NCI-H1694 treated with DMSO at 0.1 percent for 48 hours (cell line): ENCODE measurements at regions not wholly inside any gene's neighbourhood (a gene's known extent, or its start where the extent isn't known, plus 50 kb on each side); places are given as distances from the start of the nearest gene placed in this dataset.
"Not testable (repeated sequence)": the region's sequence is repeated elsewhere in the genome, so short reads cannot be mapped to it uniquely, and the experiment has no call there.

Experiments used
- DNase-seq: peaks from one replicate; lab custom pipeline; 2025; lab: John Stamatoyannopoulos, UW

DNA sequence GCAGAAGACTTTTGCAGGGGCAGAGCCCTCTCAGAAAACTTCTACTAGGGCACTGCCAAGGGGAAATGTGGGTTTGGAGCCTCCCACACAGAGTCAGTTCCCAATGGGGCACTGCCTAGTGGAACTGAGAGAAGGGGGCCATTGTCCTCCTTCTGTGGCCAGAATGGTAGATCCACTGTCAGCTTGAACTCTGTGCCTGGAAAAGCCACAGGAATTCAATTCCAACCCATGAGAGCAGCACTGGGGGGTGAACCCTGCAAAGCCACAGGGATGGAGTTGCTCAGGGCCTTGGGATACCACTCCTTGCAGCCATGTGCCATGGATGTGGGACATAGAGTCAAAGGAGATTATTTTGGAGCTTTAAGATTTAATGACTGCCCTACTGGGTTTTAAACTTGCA lies 262.2 kb upstream of the SEMA3C start:
- DNase-seq: no peak

DNA sequence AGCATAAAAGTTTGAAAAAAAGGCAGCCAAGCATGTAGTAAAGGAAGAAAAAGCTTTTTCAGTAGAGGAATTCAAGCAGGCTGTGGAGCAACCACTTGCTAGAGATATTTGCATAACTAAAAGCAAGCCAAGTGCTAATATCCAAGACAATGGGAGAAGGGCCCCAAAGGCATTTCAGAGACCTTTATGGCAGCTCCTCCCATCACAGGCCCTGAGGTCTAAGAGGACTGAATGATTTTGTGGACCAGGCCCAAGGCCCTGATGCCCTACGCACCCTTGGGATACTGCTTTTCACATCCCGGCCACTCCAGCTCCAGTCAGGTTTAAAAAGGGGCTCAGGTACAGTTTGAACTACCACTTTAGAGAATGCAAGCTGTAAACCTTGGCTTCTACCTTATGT lies 261.7 kb upstream of the SEMA3C start:
- no peak for DNase-seq

DNA sequence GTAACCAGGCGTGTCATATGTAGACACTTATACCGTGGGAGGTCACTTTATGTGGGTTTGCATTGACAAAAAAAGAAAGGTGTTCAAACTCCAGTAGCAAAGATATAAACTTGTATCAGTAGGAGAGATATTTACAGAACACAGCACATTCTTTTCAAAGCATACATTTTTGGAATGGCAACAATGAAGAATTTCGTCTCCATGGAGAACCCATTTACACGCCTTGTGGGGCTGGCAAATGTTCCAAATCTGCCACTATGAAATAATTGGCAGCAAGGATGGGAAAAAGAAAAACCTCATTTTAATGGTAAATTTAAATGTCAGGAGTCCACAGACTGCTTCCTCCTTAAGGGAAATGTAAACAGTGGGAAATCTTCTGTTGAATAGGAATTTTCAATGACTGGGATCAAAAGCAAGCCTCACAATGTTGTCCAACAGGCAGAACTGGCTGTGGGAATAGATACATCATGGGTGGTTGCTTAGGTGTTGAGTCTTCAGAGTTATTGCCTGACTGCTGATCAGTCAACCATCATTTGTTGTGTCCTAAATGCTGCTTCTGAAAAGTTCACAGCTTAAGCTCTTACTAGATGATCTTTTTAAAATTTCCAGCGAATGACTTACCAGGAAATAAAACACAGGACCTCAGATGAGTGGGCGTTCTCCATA lies 256.6 kb upstream of the SEMA3C start:
- DNase-seq: no peak

DNA sequence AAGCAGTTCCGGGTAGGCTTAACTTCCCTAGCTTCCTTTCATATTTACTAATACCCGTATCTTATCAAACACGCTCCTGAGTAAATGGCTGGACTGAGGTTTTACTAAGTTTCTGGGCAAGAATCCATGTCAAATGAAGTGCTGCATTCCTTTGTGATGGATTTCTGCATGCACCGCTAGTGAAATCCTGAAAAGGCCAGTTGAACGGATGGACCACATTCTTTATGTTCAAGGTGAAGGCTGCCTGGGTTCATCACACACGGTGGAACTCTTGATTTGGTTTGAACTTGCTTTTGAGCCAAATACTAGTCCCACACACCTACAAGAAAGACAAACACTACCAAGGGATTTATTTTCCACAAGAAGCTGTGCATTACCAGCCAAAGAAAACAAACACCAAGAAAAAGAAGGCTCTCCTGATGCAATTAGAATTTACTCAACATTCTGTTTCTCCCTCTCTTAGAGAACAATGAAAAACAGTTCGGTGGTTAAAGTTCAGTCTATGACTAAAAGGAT lies 255.0 kb upstream of the SEMA3C start:
- no peak for DNase-seq

DNA sequence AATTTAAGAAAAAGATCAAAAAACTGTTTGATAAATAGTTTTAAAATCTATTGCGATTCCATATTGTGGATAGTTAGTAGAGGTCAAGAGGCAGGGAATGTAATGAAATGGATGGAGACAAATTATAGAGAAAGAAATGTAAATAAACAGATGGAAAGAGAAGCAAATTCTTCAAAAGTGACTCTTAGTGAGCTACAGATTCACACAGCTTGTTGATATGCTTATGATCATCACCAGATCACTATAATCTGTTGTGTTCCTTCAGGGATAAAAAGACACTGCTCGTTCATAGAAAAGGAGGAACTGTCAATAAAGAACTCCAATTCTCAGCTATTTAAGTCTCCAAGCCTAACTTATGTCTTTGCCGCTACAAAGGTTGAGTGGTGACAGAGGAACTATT lies 251.4 kb upstream of the SEMA3C start:
- no peak for DNase-seq

DNA sequence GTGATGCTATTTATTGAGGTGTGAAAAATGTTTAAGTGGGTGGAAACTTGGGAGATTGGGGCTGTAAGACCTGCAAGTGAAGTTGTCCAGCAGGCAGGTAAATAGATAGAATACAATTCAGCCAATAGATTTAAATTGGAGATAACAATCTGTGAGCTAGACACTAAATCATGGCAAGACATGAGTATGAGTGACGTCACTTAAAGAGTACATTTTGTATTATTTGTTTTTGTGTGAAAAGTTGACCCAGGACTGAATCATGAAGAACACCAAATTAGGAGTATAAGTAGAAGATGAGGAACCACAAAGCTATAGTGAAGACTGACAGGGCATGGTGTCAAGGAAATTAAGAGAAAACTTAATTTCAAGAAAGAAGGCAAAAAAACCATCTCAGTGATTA lies 249.1 kb upstream of the SEMA3C start:
- DNase-seq: no peak

DNA sequence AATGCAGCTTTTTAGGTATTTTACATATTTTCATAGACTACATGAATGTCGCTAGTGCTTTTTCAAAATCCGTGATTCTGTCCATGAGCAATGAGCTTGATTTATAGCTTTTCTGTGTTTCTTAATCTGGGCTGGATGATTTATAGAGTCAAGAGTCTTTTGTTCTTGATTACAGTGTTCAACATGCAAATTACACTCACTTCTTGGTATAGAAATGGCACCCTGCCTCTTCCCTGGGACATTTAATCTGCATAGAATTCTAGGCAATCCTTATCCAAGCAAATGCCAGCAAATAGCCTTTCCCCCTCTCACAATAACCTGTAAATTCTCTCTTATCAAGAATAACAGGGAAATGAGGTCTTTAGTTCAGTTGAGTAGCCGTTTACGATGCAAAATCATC lies 246.2 kb upstream of the SEMA3C start:
- no peak for DNase-seq

DNA sequence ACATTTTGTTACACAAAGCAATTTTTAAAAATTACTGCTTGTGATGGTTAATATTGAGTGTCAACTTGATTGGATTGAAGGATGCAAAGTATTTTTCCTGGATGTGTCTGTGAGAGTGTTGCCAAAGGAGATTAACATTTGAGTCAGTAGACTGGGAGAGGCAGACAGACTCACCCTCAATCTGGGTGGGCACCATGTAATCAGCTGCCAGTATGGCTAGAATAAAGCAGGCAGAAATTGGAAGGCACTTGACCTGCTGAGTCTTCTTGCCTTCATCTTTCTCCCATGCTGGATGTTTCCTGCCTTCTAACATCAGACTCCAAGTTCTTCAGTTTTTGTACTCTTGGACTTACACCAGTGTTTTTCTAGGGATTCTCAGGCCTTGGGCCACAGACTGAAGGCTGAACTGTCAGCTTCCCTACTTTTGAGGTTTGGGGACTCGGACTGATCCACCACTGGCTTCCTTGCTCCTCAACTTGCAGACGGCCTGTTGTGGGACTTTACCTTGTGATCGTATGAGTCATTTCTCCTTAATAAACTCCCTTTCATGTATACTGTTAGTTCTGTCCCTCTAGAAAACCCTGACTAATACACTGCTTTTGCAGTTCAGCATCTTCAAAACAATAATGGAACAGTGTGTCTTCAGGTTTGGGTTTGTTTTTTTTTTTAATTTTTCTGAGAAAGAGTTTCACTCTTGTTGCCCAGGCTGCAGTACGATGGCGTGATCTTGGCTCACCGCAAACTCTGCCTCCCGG lies 244.1 kb upstream of the SEMA3C start:
- no peak for DNase-seq

DNA sequence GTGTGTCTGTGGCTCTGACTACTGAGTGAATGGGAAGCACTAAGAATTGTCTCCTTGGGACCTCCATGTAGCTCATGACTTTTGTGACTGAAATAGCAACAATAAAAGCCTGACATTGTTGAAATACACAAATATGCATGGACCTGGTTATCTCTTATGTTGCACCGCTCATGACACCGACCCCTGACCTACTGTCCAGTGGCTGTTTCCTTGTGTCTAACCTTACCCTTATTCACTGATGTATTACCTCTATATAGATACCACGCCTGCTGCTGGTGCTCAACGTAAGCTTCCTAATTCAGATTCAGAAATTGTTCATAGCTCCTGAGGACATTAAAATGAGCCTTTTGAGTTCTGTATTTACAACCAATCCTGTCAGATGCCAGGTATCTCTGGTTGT lies 243.4 kb upstream of the SEMA3C start:
- no peak for DNase-seq

DNA sequence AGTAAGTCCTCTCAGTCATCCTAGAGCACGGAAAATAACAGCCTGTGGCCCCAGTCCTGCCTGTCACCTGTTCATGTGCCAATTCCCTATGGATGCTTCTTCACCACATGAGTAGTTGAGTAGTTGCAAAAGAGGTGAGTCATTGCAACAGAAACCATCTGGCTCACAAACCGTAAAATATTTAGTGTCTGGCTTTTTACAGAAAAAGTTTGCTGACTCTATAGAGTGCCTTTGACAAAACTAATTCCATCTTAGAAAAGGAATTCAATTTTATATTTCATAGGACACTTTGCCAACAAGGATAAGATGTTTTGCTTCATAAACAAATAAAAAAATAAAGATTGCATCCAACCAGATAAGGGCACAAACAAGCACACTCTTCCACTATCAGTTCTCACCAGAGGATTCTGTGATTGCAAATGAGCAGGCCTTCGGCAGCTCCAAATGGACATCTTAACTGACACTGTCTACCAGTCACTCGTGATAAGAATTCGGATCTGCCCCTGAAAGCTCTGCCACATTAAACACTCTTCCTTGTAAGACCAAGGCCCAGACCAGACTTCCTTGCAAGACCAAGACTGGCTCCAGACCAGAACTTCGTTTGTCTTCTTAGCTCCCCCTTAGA lies 242.7 kb upstream of the SEMA3C start:
- DNase-seq: peak; percentile 95

DNA sequence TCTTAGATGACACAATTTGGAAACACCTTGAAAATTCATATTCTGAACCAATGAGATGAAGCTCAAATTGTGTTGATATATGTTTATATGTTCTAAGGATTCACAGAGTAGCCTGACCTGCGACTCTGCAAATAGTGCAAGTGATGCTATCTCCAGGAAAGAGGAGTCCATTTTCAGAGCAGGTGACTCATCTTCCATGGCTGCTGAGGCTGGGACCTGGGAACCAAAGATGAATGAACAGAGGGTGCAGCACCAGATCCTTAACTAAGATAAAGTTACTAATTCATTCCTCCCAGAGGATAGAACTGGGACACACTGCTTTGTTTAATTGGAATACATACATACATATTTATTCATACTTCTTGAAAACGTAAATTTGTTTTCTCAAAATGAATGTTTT lies 240.6 kb upstream of the SEMA3C start:
- DNase-seq: no peak

DNA sequence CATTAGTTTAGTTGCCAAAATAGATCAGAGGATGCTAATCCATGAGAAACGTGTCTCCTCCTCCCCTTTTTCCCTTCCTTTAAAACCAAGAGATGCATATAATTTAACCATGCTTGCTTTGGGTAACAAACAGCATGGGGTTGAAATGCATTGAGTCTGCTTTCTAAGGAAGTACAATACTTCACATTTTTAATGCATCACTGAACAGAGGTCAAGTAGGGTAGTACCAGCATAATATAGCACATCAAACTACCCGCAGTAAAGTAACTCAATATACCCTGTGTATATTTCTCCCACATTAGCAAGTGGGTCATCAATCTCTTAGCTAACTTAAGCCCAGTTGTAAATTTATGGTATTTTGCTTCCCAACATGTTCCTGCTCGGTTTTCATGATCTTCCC lies 239.3 kb upstream of the SEMA3C start:
- no peak for DNase-seq

DNA sequence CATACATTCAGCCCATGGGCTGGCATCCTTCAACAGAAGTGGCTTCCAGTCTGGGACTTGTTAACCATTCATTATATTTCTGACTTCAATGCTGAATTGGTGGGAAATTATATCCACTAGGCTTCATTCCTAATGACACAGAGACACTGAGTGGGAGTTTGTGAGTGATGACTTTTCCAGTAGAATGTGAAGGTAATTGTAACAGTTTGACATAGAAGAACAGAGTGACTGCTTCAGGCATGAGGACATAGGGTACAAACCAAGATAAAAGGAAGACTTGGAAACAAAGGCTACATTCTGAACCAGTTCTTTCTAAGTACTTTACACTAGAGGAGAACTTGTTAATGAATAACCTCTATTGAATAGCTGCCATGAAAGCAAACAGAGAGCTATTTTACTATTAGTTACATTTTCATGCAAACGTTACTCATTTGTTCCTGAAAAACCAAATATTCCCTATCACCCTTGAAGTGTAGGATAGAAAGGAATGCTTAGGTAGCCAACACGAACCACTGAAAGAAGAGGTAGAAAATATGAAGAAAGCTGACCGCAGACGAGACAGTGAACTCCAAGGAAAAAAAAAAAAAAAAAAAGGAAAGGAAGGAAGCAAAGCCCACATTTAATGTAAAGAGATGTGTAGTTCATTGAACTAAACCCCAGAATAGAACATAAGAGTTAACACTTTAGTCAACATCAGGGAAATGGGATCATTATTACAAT lies 237.0 kb upstream of the SEMA3C start:
- no peak for DNase-seq

DNA sequence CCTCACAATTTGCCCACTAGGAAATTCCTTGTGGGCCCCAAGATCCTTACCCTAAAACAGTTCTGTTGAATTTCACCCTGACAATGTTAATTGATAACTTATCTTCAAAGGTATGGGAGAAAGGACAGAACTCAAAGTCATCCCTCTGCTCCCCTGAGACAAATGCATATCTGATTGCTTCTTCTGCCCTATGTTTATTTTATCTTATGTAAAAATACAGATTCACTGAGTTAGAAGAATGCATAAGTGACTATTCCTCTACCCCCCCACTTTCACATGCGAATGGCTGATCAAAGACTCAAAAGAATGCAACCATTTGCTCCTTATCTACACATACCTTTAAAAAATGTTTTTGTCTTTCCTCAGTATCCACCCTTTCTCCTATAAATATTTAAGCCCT lies 235.7 kb upstream of the SEMA3C start:
- DNase-seq: no peak

DNA sequence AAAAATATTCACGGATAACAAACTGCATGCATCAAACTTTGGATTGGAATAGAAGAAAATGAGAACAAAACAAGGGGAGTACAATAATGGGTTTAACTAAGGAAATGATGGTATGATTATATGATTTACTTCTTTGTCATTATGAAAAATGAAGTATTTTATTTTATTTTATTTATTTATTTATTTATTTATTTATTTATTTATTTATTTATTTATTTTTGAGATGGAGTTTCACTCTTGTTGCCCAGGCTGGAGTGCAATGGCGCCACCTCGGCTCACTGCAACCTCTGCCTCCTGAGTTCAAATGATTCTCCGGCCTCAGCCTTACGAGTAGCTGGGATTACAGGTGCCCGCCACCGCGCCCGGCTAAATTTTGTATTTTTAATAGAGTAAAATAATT lies 234.1 kb upstream of the SEMA3C start:
- not testable (repeated sequence) for DNase-seq

DNA sequence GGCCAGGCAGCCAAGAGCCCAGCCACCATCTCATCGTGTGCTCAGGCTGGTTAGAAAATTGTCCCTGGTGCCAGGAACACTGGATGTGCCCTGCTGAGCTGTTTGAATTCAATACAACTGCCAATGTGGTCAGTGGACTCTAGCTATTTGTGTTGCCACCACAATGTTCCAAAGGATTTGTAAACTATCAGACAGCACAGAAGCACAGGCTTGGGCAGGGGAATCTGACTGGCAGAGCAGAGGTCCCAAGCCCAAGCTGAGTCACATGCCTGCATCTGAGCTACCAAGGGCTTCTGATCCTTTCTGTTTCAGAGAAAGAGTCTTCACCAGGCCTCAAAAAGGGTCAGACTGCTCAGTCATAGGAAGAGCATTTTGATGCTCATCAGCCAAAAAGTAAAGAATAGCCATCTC lies 232.1 kb upstream of the SEMA3C start:
- DNase-seq: no peak

DNA sequence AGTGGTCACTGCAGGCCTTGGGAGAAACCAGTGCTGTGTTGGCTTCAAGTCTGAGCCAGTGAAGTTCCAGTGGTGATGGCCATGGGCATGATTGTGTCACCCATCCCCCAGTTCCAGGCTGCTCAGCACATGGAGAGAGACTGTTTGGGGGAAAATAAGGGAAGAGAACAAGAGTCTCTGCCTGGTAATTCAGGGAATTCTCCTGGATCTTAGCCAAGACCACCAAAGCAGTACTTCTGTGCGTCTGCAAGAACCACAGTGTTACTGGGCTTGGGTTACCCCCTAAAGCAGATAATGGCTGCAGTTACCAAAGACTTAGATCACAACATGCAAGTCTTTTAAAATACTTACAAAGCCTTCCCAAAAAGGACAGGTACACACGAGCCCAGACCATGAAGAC lies 225.0 kb upstream of the SEMA3C start:
- DNase-seq: no peak

DNA sequence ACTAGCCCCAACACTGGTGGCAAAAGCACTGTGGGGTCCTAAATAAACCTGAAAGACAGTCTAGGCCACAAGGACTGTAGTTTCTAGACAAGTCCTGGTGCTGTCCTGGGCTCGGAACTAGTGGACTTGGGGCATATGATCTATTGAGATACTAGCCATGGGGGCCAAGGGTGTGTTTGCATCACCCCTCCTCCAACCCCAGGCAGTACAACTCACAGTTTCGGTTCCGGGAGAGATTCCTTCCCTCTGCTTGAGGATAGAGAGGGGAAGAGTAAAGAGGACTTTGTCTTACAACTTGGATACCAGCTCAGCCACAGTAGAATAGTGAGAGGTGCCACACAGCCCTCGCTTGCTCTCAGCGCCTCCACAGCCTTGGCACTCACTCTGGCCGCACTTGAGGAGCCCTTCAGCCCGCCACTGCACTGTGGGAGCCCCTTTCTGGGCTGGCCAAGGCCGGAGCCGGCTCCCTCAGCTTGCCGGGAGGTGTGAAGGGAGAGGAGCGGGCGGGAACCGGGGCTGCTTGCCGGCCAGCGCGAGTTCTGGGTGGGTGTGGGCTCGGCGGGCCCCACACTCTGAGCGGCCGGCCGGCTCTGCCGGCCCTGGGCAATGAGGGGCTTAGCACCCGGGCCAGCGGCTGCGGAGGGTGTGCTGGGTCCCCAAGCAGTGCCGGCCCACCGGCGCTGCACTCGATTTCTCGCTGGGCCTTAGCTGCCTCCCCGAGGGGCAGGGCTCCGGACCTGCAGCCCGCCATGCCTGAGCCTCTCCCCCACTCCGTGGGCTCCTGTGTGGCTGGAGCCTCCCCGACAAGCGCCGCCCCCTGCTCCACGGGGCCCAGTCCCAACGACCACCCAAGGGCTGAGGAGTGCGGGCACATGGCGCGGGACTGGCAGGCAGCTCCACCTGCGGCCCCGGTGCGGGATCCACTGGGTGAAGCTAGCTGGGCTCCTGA lies 222.7 kb upstream of the SEMA3C start:
- not testable (repeated sequence) for DNase-seq

DNA sequence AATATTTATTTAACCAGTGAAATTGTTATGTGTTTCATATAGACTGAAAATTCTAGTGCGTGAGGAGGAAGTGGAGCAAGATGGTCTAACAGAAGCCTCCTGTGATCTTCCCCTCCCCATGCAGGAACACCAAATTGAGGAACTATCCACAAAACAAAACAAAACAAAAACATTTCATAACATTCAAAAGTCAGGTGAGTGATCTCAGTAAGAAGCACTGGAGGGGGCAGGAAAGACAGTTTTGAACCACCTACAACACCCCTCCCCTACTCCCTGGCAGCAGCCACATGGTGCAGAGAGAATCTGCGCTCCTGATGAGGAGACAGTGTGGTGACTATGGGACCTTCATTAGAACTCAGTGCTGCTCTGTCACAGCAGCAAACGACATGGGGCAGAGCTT lies 221.9 kb upstream of the SEMA3C start:
- DNase-seq: no peak

DNA sequence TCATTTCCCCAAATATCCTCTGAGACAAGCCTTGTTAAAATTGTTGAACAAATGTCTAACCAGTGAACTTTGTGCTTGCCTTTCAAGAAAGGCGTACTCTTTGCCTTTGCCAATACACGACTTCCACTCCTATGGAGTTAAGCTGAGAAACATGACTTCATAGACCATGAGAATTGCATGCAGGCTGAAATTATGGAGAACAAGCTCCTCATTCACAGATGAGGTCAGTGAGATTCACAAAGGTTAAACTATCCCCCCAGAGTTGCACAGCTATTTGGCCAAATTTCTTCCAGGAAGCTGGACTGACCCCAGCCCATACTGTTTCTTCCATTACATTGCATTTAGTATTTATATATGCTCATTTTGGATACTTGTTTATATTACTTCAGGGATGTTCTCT lies 221.4 kb upstream of the SEMA3C start:
- no peak for DNase-seq

DNA sequence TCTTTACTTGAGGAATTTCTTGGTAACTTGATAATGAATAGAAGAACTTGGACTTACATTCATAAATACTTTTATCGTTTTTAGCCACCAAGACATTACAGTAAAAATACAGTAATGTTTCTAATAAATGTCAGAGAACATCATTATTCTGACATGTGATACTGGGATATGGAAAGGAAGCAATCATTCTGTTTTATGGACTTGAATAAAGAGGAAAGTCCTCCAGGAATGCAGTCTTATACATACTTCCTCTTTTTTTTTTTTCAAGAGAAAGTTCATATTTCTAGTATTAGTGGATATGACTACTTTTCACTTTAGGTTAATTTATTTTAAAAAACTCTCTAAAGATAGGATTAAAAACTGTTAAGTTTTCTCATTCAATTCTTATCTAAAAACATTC lies 220.0 kb upstream of the SEMA3C start:
- DNase-seq: no peak
